GM12801 (cell line): ENCODE measurements at regions not wholly inside any gene's neighbourhood (a gene's known extent, or its start where the extent isn't known, plus 50 kb on each side); places are given as distances from the start of the nearest gene placed in this dataset.

Experiments
- CTCF ChIP-seq: IDR thresholded peaks from one replicate; pipeline ENCODE4 v1.5.1; 2011; ENCODE audit warnings: control low read depth; ENCODE audit not compliant: insufficient read length; ENCODE audit errors: extremely low read depth

GRCh38 chr3:20682573-20682972 lies 496.6 kb upstream of the SGO1 start:
- no peak for TF ChIP-seq CTCF

GRCh38 chr3:20680990-20681628 lies 495.1 kb upstream of the SGO1 start:
- no peak for TF ChIP-seq CTCF

- no peak for TF ChIP-seq CTCF
These were observed 487.9 kb upstream of the SGO1 start for GRCh38 chr3:20673866-20674265.

GRCh38 chr3:20669675-20670074 lies 483.7 kb upstream of the SGO1 start:
- TF ChIP-seq CTCF: no peak

- TF ChIP-seq CTCF: no peak
These were observed 483.2 kb upstream of the SGO1 start for GRCh38 chr3:20669184-20669583.

- no peak for TF ChIP-seq CTCF
These were observed 482.4 kb upstream of the SGO1 start for GRCh38 chr3:20668411-20668810.

GRCh38 chr3:20666091-20666490 lies 480.1 kb upstream of the SGO1 start:
- TF ChIP-seq CTCF: no peak
